Suppressor macrophage (primary cell): ENCODE measurements at regions not wholly inside any gene's neighbourhood (a gene's known extent, or its start where the extent isn't known, plus 50 kb on each side); places are given as distances from the start of the nearest gene placed in this dataset.
"Not testable (repeated sequence)": the region's sequence is repeated elsewhere in the genome, so short reads cannot be mapped to it uniquely, and the experiment has no call there.

Experiments used
- DNase-seq, 4 experiments: peaks; one replicate each; pipeline ENCODE4 v3.0.0-alpha.2; 2020 to 2022

GRCh38 chr9:104980039-104980654, 52.2 kb upstream of the ABCA1 start:
- no peak for DNase-seq

GRCh38 chr9:104981543-104982129, 53.7 kb upstream of the ABCA1 start:
- DNase-seq = no peak

- no peak for DNase-seq
Observed at GRCh38 chr9:104982543-104982942, 54.6 kb upstream of the ABCA1 start.

GRCh38 chr9:104983491-104983890, 55.5 kb upstream of the ABCA1 start:
- no peak for DNase-seq

GRCh38 chr9:104984121-104984520, 56.2 kb upstream of the ABCA1 start:
- peak in 3 of 4 experiments; percentile 40 to 52 (median 47) for DNase-seq

- no peak for DNase-seq
Observed at GRCh38 chr9:104984542-104984941, 56.6 kb upstream of the ABCA1 start.

- DNase-seq = no peak
Observed at GRCh38 chr9:104984948-104985347, 57.0 kb upstream of the ABCA1 start.

GRCh38 chr9:104986096-104986495, 58.1 kb upstream of the ABCA1 start:
- no peak for DNase-seq

GRCh38 chr9:104987743-104988142, 59.8 kb upstream of the ABCA1 start:
- DNase-seq = no peak

- no peak for DNase-seq
Observed at GRCh38 chr9:104988539-104988938, 60.6 kb upstream of the ABCA1 start.

GRCh38 chr9:104991144-104991953, 63.4 kb upstream of the ABCA1 start:
- peak; percentile 92 to 95 (median 94) for DNase-seq

GRCh38 chr9:104992659-104993058, 64.7 kb upstream of the ABCA1 start:
- no peak for DNase-seq

- DNase-seq = peak; percentile 83 to 95 (median 86)
Observed at GRCh38 chr9:104993291-104993963, 65.5 kb upstream of the ABCA1 start.

- DNase-seq = no peak
Observed at GRCh38 chr9:104997536-104997935, 69.6 kb upstream of the ABCA1 start.

- DNase-seq = peak in 2 of 4 experiments; percentile 54 to 64
Observed at GRCh38 chr9:104999136-104999535, 71.2 kb upstream of the ABCA1 start.

GRCh38 chr9:105000529-105000928, 72.6 kb upstream of the ABCA1 start:
- DNase-seq = not testable (repeated sequence)

GRCh38 chr9:105004466-105005090, 76.6 kb upstream of the ABCA1 start:
- no peak for DNase-seq

GRCh38 chr9:105005186-105005585, 77.2 kb upstream of the ABCA1 start:
- peak in 2 of 4 experiments; percentile 40 to 51 for DNase-seq

- DNase-seq = peak in 1 of 4 experiments; percentile 31
Observed at GRCh38 chr9:105006514-105006913, 78.6 kb upstream of the ABCA1 start.

- DNase-seq = peak; percentile 88 to 97 (median 91)
Observed at GRCh38 chr9:105007143-105007542, 79.2 kb upstream of the ABCA1 start.

- DNase-seq = not testable (repeated sequence)
Observed at GRCh38 chr9:105010089-105010488, 82.1 kb upstream of the ABCA1 start.

GRCh38 chr9:105021917-105022316, 94.0 kb upstream of the ABCA1 start:
- no peak for DNase-seq

GRCh38 chr9:105022545-105022944, 94.6 kb upstream of the ABCA1 start:
- DNase-seq = not testable (repeated sequence)
